HG02981 (cell line): ENCODE measurements at regions not wholly inside any gene's neighbourhood (a gene's known extent, or its start where the extent isn't known, plus 50 kb on each side); places are given as distances from the start of the nearest gene placed in this dataset.

ENCODE experiments used
- ATAC-seq: cut with Tn5 transposase; IDR thresholded peaks from one replicate; pipeline ENCODE4 v1.9.1; 2021; ENCODE audit warnings: mild to moderate bottlenecking, moderate library complexity; ENCODE audit not compliant: unreplicated experiment

GRCh38 chr4:124331781-124332180 is 380.8 kb downstream of the ANKRD50 start:
- no peak for ATAC-seq

DNA sequence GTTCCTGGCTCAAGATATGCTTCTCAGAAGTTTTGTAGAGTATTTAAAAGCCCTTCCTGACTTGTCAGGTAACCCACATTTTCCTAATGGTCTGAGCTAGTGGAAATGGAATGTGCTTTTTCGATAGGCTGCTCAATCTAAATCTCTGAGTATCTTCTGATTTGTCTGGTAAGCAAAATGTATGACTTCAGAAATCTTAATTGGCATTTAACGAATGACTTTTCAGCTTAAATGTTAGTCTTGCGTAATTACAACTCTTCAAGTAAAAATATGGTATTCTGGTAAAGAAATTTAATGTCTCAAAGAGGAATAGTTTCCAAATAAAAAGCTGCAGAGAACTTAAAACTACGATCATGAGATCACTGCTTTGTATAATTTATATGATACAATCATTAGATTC is 379.1 kb downstream of the ANKRD50 start:
- ATAC-seq = no peak

DNA sequence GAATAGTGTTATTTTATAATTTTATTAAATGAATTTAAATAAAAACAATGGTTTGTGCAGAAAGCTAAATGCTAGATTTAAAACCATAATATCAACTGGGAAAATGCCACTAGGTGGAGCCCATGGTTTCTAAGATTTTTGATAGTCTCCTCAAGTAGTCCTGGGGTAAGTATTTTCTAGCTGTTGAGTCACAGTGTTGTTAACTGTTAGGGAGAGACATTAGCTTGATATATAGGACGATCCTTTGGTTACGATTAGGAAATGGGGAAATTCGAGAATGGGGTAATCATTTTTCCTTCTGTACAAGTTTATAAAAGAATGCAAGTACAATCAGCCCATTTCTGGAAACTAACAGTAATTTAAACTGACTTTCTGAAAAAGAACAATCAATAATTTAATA is 378.4 kb downstream of the ANKRD50 start:
- ATAC-seq = no peak

DNA sequence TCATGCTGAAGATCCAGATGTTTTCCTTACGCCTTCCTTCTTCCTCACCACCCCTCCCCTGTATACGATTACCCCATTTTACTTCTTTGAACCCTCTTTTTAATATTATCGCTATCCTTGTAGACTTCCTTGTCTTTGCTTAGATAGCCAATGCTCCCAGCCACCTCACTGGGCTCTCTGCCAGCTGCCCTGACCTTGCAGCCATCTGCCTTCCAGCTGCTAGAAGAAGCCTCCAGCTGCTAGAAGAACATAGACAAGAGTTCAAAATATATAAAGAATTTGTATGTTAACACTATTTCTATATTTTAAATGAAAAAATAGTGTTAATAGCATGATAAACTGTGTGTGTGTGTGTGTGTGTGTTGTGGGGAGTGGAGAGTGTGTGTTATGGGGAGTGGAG is 374.7 kb downstream of the ANKRD50 start:
- ATAC-seq = no peak

DNA sequence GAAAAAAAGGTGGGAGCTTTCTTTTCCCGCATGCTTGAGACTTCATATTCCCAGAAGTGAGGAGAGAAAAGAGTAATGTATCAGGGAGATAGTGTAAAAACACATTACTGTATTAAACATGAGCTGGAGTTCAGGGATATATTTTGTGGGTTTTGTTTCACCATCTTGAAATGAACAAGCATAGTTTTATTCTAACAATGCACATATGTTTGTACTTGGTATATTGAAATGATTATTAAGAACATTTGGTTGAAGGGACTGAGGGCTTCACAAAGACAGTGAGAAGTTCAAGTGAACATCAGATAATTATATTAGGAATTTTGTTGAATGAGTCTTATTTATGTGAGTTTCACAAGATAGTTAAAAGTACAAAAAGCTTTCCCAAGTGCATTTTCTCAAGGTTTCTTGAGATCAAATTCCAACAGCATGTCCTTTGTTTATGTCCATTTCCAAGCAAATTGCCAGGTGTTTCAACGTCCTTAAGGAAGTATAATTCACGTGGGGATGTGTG is 368.8 kb downstream of the ANKRD50 start:
- no peak for ATAC-seq

GRCh38 chr4:124372916-124373315 is 339.6 kb downstream of the ANKRD50 start:
- ATAC-seq = no peak

- ATAC-seq = no peak
Measured at GRCh38 chr4:124386163-124386562, 326.4 kb downstream of the ANKRD50 start.

DNA sequence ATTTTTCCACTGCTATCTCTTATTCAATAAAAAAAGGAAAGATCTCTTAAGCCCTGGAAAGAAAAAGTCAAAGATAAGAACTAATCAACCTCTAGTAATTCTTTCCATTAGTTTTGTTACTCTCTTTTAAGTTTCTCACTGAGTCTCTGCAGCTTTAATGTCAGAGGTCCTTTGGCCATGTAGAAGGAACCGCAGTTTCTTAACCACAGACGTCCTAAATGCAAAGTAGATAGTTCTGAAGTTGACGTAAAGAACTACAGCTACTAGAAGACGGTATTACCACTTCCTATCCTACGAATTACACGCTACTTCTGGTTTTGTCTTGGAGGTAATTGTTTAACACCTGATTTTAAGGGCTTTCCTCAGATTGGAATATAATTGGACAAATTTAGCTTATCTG is 325.9 kb downstream of the ANKRD50 start:
- peak; percentile 77 for ATAC-seq

- no peak for ATAC-seq
Measured at GRCh38 chr4:124389591-124389990, 322.9 kb downstream of the ANKRD50 start.

DNA sequence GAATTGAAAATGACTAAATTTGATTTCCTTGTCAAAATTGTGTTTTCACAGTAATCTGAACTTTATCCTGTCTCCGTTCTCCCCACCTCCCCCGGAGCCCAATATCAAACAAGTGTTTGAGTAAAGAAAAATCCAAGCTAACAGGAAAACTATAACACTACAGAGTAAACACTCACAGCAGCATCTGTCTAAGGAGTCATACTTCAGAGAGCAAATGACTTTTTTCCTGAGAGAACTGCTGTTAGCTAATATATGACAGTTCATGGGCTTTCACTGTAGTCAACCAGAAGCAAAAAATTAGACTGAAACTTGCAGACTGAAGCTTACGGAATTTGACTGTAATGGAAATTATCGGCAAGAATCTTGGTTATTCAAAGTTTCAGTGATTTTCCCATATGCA is 321.7 kb downstream of the ANKRD50 start:
- no peak for ATAC-seq

DNA sequence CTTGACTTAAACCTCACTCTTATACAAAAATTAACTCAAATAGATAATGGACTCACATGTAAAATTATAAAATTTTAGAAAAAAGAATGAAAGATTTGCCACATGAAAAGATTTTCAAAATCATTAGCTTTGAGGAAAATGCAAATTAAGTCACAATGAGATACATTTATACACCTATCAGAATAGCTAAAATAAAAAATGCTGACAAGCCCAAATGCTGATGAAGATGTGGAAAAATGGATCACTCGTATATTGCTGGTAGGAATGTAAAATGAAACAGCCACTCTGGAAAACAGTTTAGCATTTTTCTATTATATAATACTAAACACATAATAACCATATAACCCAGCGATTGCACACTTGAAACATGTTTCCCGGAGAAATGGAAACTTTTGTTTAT is 316.2 kb downstream of the ANKRD50 start:
- no peak for ATAC-seq

DNA sequence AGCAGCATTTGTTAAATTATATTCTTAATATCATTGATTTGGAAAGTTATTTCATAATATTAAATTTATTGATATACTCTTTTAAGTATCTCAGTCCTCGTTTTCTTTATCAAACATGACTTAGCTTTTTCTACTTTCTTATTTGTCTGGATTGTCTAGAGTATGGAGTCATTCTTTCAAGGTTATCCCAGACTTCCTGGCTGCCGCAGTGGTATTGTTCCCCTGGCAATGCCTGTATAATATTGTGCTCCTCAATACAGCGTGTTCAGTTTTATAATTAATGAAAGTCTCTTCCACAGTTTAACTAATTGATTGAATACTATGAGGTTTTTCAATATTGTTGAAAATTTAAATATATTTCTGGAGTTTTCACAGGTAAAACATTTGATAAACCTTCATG is 310.9 kb downstream of the ANKRD50 start:
- no peak for ATAC-seq

- no peak for ATAC-seq
Measured at GRCh38 chr4:124409044-124409443, 303.5 kb downstream of the ANKRD50 start.

- ATAC-seq = no peak
Measured at GRCh38 chr4:124414276-124415040, 298.1 kb downstream of the ANKRD50 start.

DNA sequence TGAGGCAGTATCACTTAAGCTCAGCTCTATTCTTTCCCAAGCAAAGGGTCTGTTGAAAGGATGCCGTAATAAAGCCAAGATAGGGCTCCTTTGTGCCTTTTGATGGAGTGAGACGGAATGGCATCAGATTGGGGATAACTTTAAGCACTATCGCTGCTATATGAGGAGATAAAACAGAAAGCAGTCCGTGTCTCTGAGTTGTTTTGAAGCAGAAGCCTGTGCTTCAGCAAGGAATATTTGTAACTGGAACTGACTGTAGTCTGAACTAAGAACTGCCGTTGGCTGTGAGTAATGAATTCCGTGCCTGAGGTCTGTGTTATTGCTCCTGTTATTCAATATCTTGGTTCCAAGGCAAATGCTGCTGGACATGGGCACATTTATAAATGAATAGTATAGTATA is 297.4 kb downstream of the ANKRD50 start:
- no peak for ATAC-seq

- ATAC-seq = no peak
Measured at GRCh38 chr4:124417371-124417770, 295.2 kb downstream of the ANKRD50 start.

DNA sequence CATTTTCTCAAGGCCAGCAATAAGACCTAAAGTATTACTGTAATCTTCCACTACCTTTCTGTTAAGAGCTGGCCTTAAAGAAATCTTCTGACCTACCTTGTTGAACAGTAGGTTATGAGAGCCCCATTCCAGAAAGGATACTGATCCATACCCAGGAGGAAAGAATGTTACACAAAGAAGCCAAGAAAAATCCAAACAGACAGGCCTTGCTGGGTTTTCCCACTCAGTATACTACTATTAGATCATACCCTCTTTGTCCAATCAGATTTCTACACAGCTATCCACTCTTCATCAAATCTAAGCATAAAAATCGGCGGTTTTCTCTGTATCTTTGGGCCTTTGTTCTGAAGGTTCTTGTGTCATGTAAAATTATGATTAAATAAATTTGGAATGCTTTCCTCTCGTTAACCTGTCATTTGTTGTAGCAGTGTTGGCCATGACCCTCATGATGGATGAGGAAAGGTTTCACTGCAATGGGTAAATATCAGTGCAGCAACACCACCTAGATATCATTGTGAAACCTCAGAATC is 292.3 kb downstream of the ANKRD50 start:
- no peak for ATAC-seq

DNA sequence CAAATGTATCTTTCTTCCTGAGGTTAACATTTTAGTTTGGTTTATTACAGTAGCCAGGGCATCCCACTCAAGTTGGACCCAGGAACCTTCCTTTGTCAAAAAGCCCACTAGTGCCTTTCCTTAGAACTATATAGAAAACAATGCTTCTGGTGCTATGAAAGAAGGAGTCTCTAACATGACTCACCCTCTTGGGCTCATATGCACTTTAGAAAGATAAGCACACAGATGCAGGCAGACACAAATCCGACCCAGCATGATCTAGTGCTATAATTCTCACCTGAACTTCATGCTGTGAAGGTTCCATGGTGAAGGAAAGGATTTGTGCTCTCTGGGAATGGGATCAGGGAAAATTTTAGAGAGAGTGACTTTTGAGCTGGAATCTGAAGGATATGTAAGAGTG is 289.4 kb downstream of the ANKRD50 start:
- no peak for ATAC-seq

- ATAC-seq = no peak
Measured at GRCh38 chr4:124426279-124426678, 286.3 kb downstream of the ANKRD50 start.

- ATAC-seq = no peak
Measured at GRCh38 chr4:124427095-124427767, 285.3 kb downstream of the ANKRD50 start.

DNA sequence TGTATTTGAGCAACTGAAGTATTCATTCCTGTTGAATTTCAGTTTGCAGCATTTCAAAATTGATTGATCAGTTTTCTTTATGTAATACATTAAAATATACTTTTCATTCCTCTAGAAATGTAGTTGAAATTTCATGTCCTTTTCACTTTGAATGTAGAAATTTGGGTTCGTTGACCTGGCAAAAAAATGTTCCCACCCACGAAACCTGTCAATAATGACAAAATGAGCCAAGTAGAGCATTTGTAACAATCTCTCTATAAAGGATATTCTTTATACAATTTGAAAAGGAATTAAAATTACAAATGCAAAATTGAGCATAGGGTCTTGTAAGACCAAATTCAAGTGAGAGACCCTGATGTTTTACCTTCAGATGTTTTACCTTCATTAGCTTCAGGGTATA is 283.9 kb downstream of the ANKRD50 start:
- no peak for ATAC-seq

DNA sequence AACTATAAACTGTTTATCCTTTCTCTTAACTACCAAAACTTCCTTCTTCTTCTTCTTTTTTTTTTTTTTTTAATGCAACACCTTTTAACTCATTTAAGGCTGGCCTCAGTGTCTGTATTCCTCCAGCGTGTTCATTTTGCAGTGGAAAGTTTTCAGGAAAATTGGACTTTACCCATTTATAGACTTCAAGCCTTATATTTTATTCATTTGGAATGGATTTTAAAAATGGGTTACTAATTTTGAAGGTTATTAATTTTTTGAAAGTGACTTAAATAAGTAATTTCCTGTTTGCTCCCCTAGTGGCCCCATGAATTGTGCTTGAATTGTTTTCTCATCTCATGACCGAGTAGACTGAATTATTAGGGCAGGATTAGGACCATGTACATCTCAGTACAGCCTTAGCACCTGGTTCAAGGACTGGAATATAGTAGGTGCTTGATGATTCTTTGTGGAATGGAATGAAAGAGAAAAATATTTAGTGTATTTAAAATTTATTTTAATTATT is 282.7 kb downstream of the ANKRD50 start:
- no peak for ATAC-seq
